CD8-positive, alpha-beta memory T cell (primary cell): ENCODE measurements at regions not wholly inside any gene's neighbourhood (a gene's known extent, or its start where the extent isn't known, plus 50 kb on each side); places are given as distances from the start of the nearest gene placed in this dataset.

Experiments
- CTCF ChIA-PET: fragments of 350-600 bp; sonication (Branson Sonifier 250); formaldehyde crosslinking; loops from one replicate; lab custom pipeline; 2021; ENCODE audit warnings: antibody characterized with exemption; lab: Charles Lee
- POLR2A ChIA-PET: fragments of 350-600 bp; sonication (Branson Sonifier 250); formaldehyde crosslinking; loops from one replicate; lab custom pipeline; 2021; ENCODE audit warnings: antibody characterized with exemption; lab: Charles Lee
- DNase-seq, 5 donors: peaks; one replicate each; pipeline versions ENCODE4 v3.0.0 to v3.0.0-alpha.2; 2020 to 2022; ENCODE audit warnings: mixed read lengths in 1 of 5
- H3K27ac ChIP-seq: one replicate; pipeline ENCODE4 v1.7.0; 2013; ENCODE audit warnings: low read depth, mild to moderate bottlenecking, low read length, moderate library complexity
- H3K27me3 ChIP-seq: 2 replicates; pipeline ENCODE4 v1.7.0; 2013; ENCODE audit warnings: low read length, mild to moderate bottlenecking; ENCODE audit not compliant: insufficient read depth, poor library complexity, severe bottlenecking
- H3K36me3 ChIP-seq: 2 replicates; pipeline ENCODE4 v1.7.0; 2013; ENCODE audit warnings: mild to moderate bottlenecking, low read length, moderate library complexity; ENCODE audit not compliant: insufficient read depth
- H3K4me1 ChIP-seq: 2 replicates; pipeline ENCODE4 v1.7.0; 2013; ENCODE audit warnings: mild to moderate bottlenecking, low read length, moderate library complexity; ENCODE audit not compliant: insufficient read depth
- H3K4me3 ChIP-seq: 2 replicates; pipeline ENCODE4 v1.7.0; 2013; ENCODE audit warnings: mild to moderate bottlenecking, low read length
- H3K9me3 ChIP-seq: 2 replicates; pipeline ENCODE4 v1.7.0; 2013; ENCODE audit warnings: mild to moderate bottlenecking, low read length
- H3K27ac Mint-ChIP-seq, 8 donors: one replicate each; pipeline ENCODE4 v1.8.0; 2020 to 2021; ENCODE audit warnings: mixed read lengths in 8 of 8, mild to moderate bottlenecking in 6 of 8, inconsistent platforms in 3 of 8, moderate library complexity in 3 of 8
- H3K27me3 Mint-ChIP-seq, 2 donors: one replicate each; pipeline ENCODE4 v1.8.0; 2020 to 2021; ENCODE audit warnings: mixed read lengths in 2 of 2, mild to moderate bottlenecking in 1 of 2, moderate library complexity in 1 of 2
- H3K36me3 Mint-ChIP-seq, 3 donors: one replicate each; pipeline ENCODE4 v1.8.0; 2020 to 2021; ENCODE audit warnings: mixed read lengths in 3 of 3, inconsistent platforms in 1 of 3, mild to moderate bottlenecking in 1 of 3
- H3K4me1 Mint-ChIP-seq, 3 donors: one replicate each; pipeline ENCODE4 v1.8.0; 2020 to 2021; ENCODE audit warnings: mixed read lengths in 3 of 3, inconsistent platforms in 1 of 3, mild to moderate bottlenecking in 1 of 3
- H3K4me3 Mint-ChIP-seq, 7 donors: one replicate each; pipeline ENCODE4 v1.8.0; 2020 to 2021; ENCODE audit warnings: mixed read lengths in 7 of 7, mild to moderate bottlenecking in 6 of 7, moderate library complexity in 4 of 7, inconsistent platforms in 2 of 7
- H3K9me3 Mint-ChIP-seq, 5 donors: one replicate each; pipeline ENCODE4 v1.8.0; 2020 to 2022; ENCODE audit warnings: mixed read lengths in 5 of 5, mild to moderate bottlenecking in 3 of 5, moderate library complexity in 2 of 5, inconsistent platforms in 1 of 5

- DNase-seq, result no peak
- ChIA-PET CTCF (no interaction called here), POLR2A (no interaction called here)
- peaks cover 0 to 3% (median 2%) of the 10 kb centered on the region in 5 donors for H3K9me3 Mint-ChIP-seq
- H3K27ac ChIP-seq, result no peak overlapping the region
- H3K27me3 Mint-ChIP-seq, result peaks cover 7 to 20% of the 10 kb centered on the region in 2 donors
- no peak overlapping the region for H3K27ac Mint-ChIP-seq
- H3K36me3 Mint-ChIP-seq, result no peaks in the 10 kb centered on the region
- H3K9me3 ChIP-seq, result no peaks in the 10 kb centered on the region
- H3K4me3 Mint-ChIP-seq, result no peak overlapping the region
- no peak overlapping the region for H3K4me3 ChIP-seq
- H3K4me1 ChIP-seq, result no peaks in the 10 kb centered on the region
- no peaks in the 10 kb centered on the region for H3K36me3 ChIP-seq
- H3K27me3 ChIP-seq, result no peaks in the 10 kb centered on the region
- H3K4me1 Mint-ChIP-seq, result no peaks in the 10 kb centered on the region
Measured at GRCh38 chr10:127797339-127797738, 60.4 kb downstream of the FOXI2 start.

- ChIA-PET POLR2A (no interaction called here), CTCF (no interaction called here)
- Histone ChIP-seq H3K27me3 (no peaks in the 10 kb centered on the region), H3K4me1 (no peaks in the 10 kb centered on the region), H3K9me3 (no peaks in the 10 kb centered on the region), H3K27ac (no peak overlapping the region), H3K4me3 (no peak overlapping the region), H3K36me3 (no peaks in the 10 kb centered on the region)
- no peaks in the 10 kb centered on the region for H3K36me3 Mint-ChIP-seq
- H3K4me3 Mint-ChIP-seq, result no peak overlapping the region
- no peak overlapping the region for H3K27ac Mint-ChIP-seq
- peaks cover 7 to 25% of the 10 kb centered on the region in 2 donors for H3K27me3 Mint-ChIP-seq
- peaks cover 0 to 5% (median 2%) of the 10 kb centered on the region in 5 donors for H3K9me3 Mint-ChIP-seq
- no peak for DNase-seq
- H3K4me1 Mint-ChIP-seq, result no peaks in the 10 kb centered on the region
Measured at GRCh38 chr10:127798111-127798510, 61.1 kb downstream of the FOXI2 start.

GRCh38 chr10:127801302-127801701 is 64.3 kb downstream of the FOXI2 start:
- H3K27ac ChIP-seq, result no peak overlapping the region
- no peak overlapping the region for H3K4me3 Mint-ChIP-seq
- H3K9me3 ChIP-seq, result no peaks in the 10 kb centered on the region
- H3K4me1 Mint-ChIP-seq, result no peaks in the 10 kb centered on the region
- H3K27me3 Mint-ChIP-seq, result peaks cover 8 to 31% of the 10 kb centered on the region in 2 donors
- peaks cover 0 to 5% (median 2%) of the 10 kb centered on the region in 5 donors for H3K9me3 Mint-ChIP-seq
- H3K27me3 ChIP-seq, result no peaks in the 10 kb centered on the region
- H3K36me3 ChIP-seq, result no peaks in the 10 kb centered on the region
- POLR2A ChIA-PET, result no interaction called here
- H3K36me3 Mint-ChIP-seq, result no peaks in the 10 kb centered on the region
- H3K4me1 ChIP-seq, result no peaks in the 10 kb centered on the region
- CTCF ChIA-PET, result no interaction called here
- no peak overlapping the region for H3K4me3 ChIP-seq
- no peak overlapping the region for H3K27ac Mint-ChIP-seq
- no peak for DNase-seq

- no peak overlapping the region for H3K27ac ChIP-seq
- no peak overlapping the region for H3K4me3 ChIP-seq
- Mint-ChIP-seq H3K4me1 (no peaks in the 10 kb centered on the region), H3K27me3 (peaks cover 8 to 28% of the 10 kb centered on the region in 2 donors), H3K36me3 (no peaks in the 10 kb centered on the region), H3K9me3 (peaks cover 0 to 5% (median 1%) of the 10 kb centered on the region in 5 donors), H3K4me3 (no peak overlapping the region), H3K27ac (no peak overlapping the region)
- ChIA-PET CTCF (no interaction called here), POLR2A (no interaction called here)
- no peak for DNase-seq
- no peaks in the 10 kb centered on the region for H3K9me3 ChIP-seq
- H3K4me1 ChIP-seq, result no peaks in the 10 kb centered on the region
- no peaks in the 10 kb centered on the region for H3K36me3 ChIP-seq
- no peaks in the 10 kb centered on the region for H3K27me3 ChIP-seq
Measured at GRCh38 chr10:127802531-127803095, 65.6 kb downstream of the FOXI2 start.

- peaks cover 4 to 20% of the 10 kb centered on the region in 2 donors for H3K27me3 Mint-ChIP-seq
- no peaks in the 10 kb centered on the region for H3K36me3 ChIP-seq
- H3K9me3 ChIP-seq, result no peaks in the 10 kb centered on the region
- DNase-seq, result no peak
- no peak overlapping the region for H3K27ac Mint-ChIP-seq
- no peak overlapping the region for H3K27ac ChIP-seq
- H3K4me1 Mint-ChIP-seq, result no peaks in the 10 kb centered on the region
- H3K4me3 ChIP-seq, result no peak overlapping the region
- peaks cover 0 to 4% (median 0%) of the 10 kb centered on the region in 5 donors for H3K9me3 Mint-ChIP-seq
- H3K4me3 Mint-ChIP-seq, result no peak overlapping the region
- no peaks in the 10 kb centered on the region for H3K36me3 Mint-ChIP-seq
- no peaks in the 10 kb centered on the region for H3K4me1 ChIP-seq
- ChIA-PET POLR2A (no interaction called here), CTCF (no interaction called here)
- no peaks in the 10 kb centered on the region for H3K27me3 ChIP-seq
Measured at GRCh38 chr10:127804696-127805095, 67.7 kb downstream of the FOXI2 start.

GRCh38 chr10:127805950-127806349 is 69.0 kb downstream of the FOXI2 start:
- ChIA-PET CTCF (no interaction called here), POLR2A (no interaction called here)
- Histone ChIP-seq H3K9me3 (no peaks in the 10 kb centered on the region), H3K4me3 (no peak overlapping the region), H3K36me3 (no peaks in the 10 kb centered on the region), H3K27me3 (no peaks in the 10 kb centered on the region), H3K4me1 (no peaks in the 10 kb centered on the region), H3K27ac (no peak overlapping the region)
- Mint-ChIP-seq H3K4me3 (no peak overlapping the region), H3K27ac (no peak overlapping the region), H3K9me3 (peaks cover 0 to 4% (median 1%) of the 10 kb centered on the region in 5 donors), H3K4me1 (no peaks in the 10 kb centered on the region), H3K36me3 (no peaks in the 10 kb centered on the region), H3K27me3 (peaks cover 6 to 13% of the 10 kb centered on the region in 2 donors)
- no peak for DNase-seq

- H3K4me1 Mint-ChIP-seq, result no peaks in the 10 kb centered on the region
- ChIA-PET POLR2A (no interaction called here), CTCF (no interaction called here)
- H3K36me3 Mint-ChIP-seq, result no peaks in the 10 kb centered on the region
- peaks cover 0 to 4% (median 0%) of the 10 kb centered on the region in 5 donors for H3K9me3 Mint-ChIP-seq
- DNase-seq, result no peak
- H3K36me3 ChIP-seq, result no peaks in the 10 kb centered on the region
- no peak overlapping the region for H3K4me3 ChIP-seq
- no peaks in the 10 kb centered on the region for H3K4me1 ChIP-seq
- no peak overlapping the region for H3K27ac ChIP-seq
- H3K27me3 Mint-ChIP-seq, result peaks cover 8 to 10% of the 10 kb centered on the region in 2 donors
- H3K4me3 Mint-ChIP-seq, result no peak overlapping the region
- H3K9me3 ChIP-seq, result no peaks in the 10 kb centered on the region
- H3K27ac Mint-ChIP-seq, result no peak overlapping the region
- H3K27me3 ChIP-seq, result no peaks in the 10 kb centered on the region
Measured at GRCh38 chr10:127812041-127812440, 75.1 kb downstream of the FOXI2 start.

- H3K9me3 ChIP-seq, result no peaks in the 10 kb centered on the region
- POLR2A ChIA-PET, result no interaction called here
Measured at GRCh38 chr10:127813290-127813689, 76.3 kb downstream of the FOXI2 start.

More at GRCh38 chr10:127813290-127813689, 76.3 kb downstream of the FOXI2 start:
- no peak overlapping the region for H3K4me3 Mint-ChIP-seq
- H3K27me3 Mint-ChIP-seq, result peaks cover 8 to 10% of the 10 kb centered on the region in 2 donors
- peaks cover 0 to 4% (median 0%) of the 10 kb centered on the region in 5 donors for H3K9me3 Mint-ChIP-seq
- Histone ChIP-seq H3K27me3 (no peaks in the 10 kb centered on the region), H3K4me3 (no peak overlapping the region), H3K36me3 (no peaks in the 10 kb centered on the region), H3K27ac (no peak overlapping the region), H3K4me1 (no peaks in the 10 kb centered on the region)
- CTCF ChIA-PET, result no interaction called here
- H3K4me1 Mint-ChIP-seq, result no peaks in the 10 kb centered on the region
- DNase-seq, result no peak
- H3K27ac Mint-ChIP-seq, result no peak overlapping the region
- H3K36me3 Mint-ChIP-seq, result no peaks in the 10 kb centered on the region
